Neural cell (in vitro differentiated cells): ENCODE measurements at regions not wholly inside any gene's neighbourhood (a gene's known extent, or its start where the extent isn't known, plus 50 kb on each side); places are given as distances from the start of the nearest gene placed in this dataset.

Experiments
- CTCF ChIP-seq: fragments of 450-650 bp; IDR thresholded peaks from 2 replicates; pipeline ENCODE4 v1.5.1; 2014; ENCODE audit warnings: antibody characterized with exemption, mild to moderate bottlenecking, moderate library complexity; ENCODE audit not compliant: poor library complexity, severe bottlenecking
- EZH2 ChIP-seq: fragments of 200-600, 300-800 bp; shearing (Covaris generic), sonication (generic); IDR thresholded peaks from 2 replicates; pipeline ENCODE4 v1.6.1; 2014; ENCODE audit warnings: antibody characterized with exemption, low read length, borderline replicate concordance, mild to moderate bottlenecking; ENCODE audit not compliant: insufficient read depth, poor library complexity, severe bottlenecking
- POLR2AphosphoS5 ChIP-seq: IDR thresholded peaks from 2 replicates; pipeline ENCODE4 v1.6.1; 2012
- TAF1 ChIP-seq: IDR thresholded peaks from 2 replicates; pipeline ENCODE4 v1.6.1; 2012; ENCODE audit warnings: low read depth

GRCh38 chr2:175729049-175729706 lies 272.9 kb downstream of the LNPK start:
- TF ChIP-seq CTCF (no peak), POLR2AphosphoS5 (no peak), TAF1 (no peak), EZH2 (no peak)
